GM21737 (cell line): ENCODE measurements at regions not wholly inside any gene's neighbourhood (a gene's known extent, or its start where the extent isn't known, plus 50 kb on each side); places are given as distances from the start of the nearest gene placed in this dataset.

Experiments used
- ATAC-seq: cut with Tn5 transposase; IDR thresholded peaks from one replicate; pipeline ENCODE4 v1.9.1; 2021; ENCODE audit warnings: mild to moderate bottlenecking, moderate library complexity; ENCODE audit not compliant: unreplicated experiment

GRCh38 chr3:195005759-195006510 is 265.0 kb downstream of the XXYLT1 start:
- ATAC-seq: no peak

GRCh38 chr3:195007151-195007550 is 263.8 kb downstream of the XXYLT1 start:
- ATAC-seq: no peak

GRCh38 chr3:195007766-195008165 is 263.2 kb downstream of the XXYLT1 start:
- no peak for ATAC-seq

GRCh38 chr3:195008816-195009215 is 262.1 kb downstream of the XXYLT1 start:
- ATAC-seq: no peak

DNA sequence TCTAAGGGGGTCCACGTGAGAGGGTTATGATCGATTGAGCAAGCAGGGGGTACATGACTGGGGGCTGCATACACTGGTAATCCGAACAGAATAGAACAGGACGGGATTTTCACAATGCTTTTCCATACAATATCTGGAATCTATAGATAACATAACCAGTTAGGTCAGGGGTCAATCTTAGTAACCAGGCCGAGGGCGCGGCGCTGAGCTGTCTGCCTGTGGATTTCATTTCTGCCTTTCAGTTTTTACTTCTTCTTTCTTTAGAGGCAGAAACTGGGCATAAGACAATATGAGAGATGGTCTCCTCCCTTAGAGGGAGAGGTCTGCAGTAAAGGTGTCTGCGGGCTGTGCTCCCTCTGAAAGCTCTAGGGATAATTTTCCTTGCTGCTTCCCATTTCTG is 261.3 kb downstream of the XXYLT1 start:
- no peak for ATAC-seq

- no peak for ATAC-seq
Measured at GRCh38 chr3:195010551-195011100, 260.3 kb downstream of the XXYLT1 start.

GRCh38 chr3:195011231-195011834 is 259.6 kb downstream of the XXYLT1 start:
- no peak for ATAC-seq

GRCh38 chr3:195012100-195012499 is 258.9 kb downstream of the XXYLT1 start:
- ATAC-seq: no peak

DNA sequence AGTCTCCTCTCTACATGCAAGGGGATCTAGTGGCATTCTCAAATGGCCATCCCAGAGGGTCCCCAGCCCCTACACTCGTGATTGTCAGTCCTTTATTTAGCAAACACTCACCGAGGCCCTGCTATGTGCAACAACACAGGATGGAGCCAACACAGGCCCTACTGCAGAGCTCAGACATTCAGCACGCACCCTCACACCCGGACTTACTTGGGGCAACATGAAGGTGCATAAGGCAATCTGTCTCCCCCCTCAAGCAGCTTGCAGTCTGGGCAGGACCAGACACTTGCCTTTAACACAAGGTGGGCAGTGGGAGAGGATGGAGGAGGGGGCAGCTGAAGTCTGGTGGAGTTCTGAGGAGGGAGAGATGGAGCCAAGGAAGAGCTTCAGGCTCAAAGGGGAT is 258.4 kb downstream of the XXYLT1 start:
- no peak for ATAC-seq

DNA sequence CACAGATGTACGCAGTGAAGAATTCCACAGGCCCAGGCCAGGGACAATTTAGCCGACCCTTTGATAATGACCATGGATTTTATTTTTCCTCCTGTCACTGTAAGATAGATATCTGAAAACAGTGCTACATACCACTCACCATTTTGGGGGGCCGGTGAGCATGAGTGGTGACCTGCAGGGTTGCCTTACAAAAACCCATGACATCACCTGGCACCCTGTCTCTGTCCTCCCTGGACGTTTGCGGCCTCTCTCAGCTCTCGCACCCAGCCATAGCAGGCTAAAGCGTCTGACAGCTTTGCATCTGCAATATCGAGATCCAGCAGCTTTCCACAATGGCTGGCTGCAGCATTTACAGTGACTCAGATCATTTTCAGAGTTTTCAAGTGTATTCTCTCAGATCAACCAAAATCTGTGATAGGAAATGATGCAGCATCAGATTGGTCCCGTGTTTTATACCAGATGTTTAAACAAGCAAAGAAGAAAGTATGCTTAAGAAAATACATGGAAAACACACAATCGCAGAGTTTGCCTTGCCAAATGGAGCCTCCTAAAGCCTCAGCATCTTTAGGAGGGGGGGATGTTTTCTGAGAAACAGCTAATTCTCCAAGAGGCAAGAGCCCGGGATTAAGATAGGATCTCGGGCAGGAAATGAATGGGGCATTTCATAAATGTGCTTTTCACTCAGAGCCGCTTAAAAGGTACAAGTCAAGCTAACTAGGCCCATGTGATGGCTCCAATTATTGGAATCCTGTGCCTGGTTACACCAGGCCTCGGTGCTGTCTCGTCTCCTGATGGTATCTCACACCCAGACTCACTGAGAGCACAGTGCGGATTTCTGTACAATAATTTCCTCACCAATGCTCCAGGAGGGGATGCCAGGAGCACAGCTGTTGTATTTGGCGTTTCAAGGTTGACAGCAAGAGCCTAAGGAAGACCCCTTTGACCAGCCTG is 257.3 kb downstream of the XXYLT1 start:
- ATAC-seq: no peak

GRCh38 chr3:195015021-195015420 is 255.9 kb downstream of the XXYLT1 start:
- ATAC-seq: no peak

- ATAC-seq: no peak
Measured at GRCh38 chr3:195017151-195017550, 253.8 kb downstream of the XXYLT1 start.
